HG03039 (cell line): ENCODE measurements at regions not wholly inside any gene's neighbourhood (a gene's known extent, or its start where the extent isn't known, plus 50 kb on each side); places are given as distances from the start of the nearest gene placed in this dataset.

Experiments used
- ATAC-seq: cut with Tn5 transposase; IDR thresholded peaks from one replicate; pipeline ENCODE4 v1.9.1; 2021; ENCODE audit warnings: mild to moderate bottlenecking, moderate library complexity; ENCODE audit not compliant: unreplicated experiment

- no peak for ATAC-seq
Observed at GRCh38 chr11:90930252-90930651, 707.4 kb upstream of the CHORDC1 start.

- no peak for ATAC-seq
Observed at GRCh38 chr11:90919332-90919731, 696.5 kb upstream of the CHORDC1 start.

GRCh38 chr11:90916706-90917105 lies 693.9 kb upstream of the CHORDC1 start:
- ATAC-seq = no peak

GRCh38 chr11:90913131-90913668 lies 690.4 kb upstream of the CHORDC1 start:
- ATAC-seq = no peak

- ATAC-seq = no peak
Observed at GRCh38 chr11:90912631-90913030, 689.8 kb upstream of the CHORDC1 start.

GRCh38 chr11:90911192-90911591 lies 688.3 kb upstream of the CHORDC1 start:
- no peak for ATAC-seq

- no peak for ATAC-seq
Observed at GRCh38 chr11:90908074-90908473, 685.2 kb upstream of the CHORDC1 start.

GRCh38 chr11:90895850-90896249 lies 673.0 kb upstream of the CHORDC1 start:
- no peak for ATAC-seq

GRCh38 chr11:90890347-90890746 lies 667.5 kb upstream of the CHORDC1 start:
- no peak for ATAC-seq

GRCh38 chr11:90884181-90884580 lies 661.3 kb upstream of the CHORDC1 start:
- no peak for ATAC-seq

GRCh38 chr11:90874986-90875385 lies 652.1 kb upstream of the CHORDC1 start:
- no peak for ATAC-seq

GRCh38 chr11:90874281-90874680 lies 651.4 kb upstream of the CHORDC1 start:
- no peak for ATAC-seq

GRCh38 chr11:90867416-90867815 lies 644.6 kb upstream of the CHORDC1 start:
- no peak for ATAC-seq

- no peak for ATAC-seq
Observed at GRCh38 chr11:90856790-90857189, 633.9 kb upstream of the CHORDC1 start.

- no peak for ATAC-seq
Observed at GRCh38 chr11:90855531-90855930, 632.7 kb upstream of the CHORDC1 start.

GRCh38 chr11:90851196-90851595 lies 628.3 kb upstream of the CHORDC1 start:
- ATAC-seq = no peak

- no peak for ATAC-seq
Observed at GRCh38 chr11:90849312-90849711, 626.5 kb upstream of the CHORDC1 start.

- no peak for ATAC-seq
Observed at GRCh38 chr11:90847268-90847886, 624.5 kb upstream of the CHORDC1 start.

GRCh38 chr11:90846628-90847027 lies 623.8 kb upstream of the CHORDC1 start:
- no peak for ATAC-seq

GRCh38 chr11:90845799-90846198 lies 623.0 kb upstream of the CHORDC1 start:
- ATAC-seq = no peak

GRCh38 chr11:90845126-90845525 lies 622.3 kb upstream of the CHORDC1 start:
- no peak for ATAC-seq

- ATAC-seq = no peak
Observed at GRCh38 chr11:90844041-90844440, 621.2 kb upstream of the CHORDC1 start.

GRCh38 chr11:90842681-90843080 lies 619.8 kb upstream of the CHORDC1 start:
- ATAC-seq = no peak
